ENCODE measurements at regions not wholly inside any gene's neighbourhood (a gene's known extent, or its start where the extent isn't known, plus 50 kb on each side); places are given as distances from the start of the nearest gene placed in this dataset.
A peak's percentile ranks its signal among the peaks of the same experiment; 100 is the strongest.

GRCh38 chr1:228850141-228851100 is 115.1 kb downstream of the RHOU start:
- ATAC-seq: no peak

GRCh38 chr1:228851193-228851592 is 115.9 kb downstream of the RHOU start:
- ATAC-seq: no peak

GRCh38 chr1:228851618-228852017 is 116.3 kb downstream of the RHOU start:
- ATAC-seq: no peak

GRCh38 chr1:228852024-228852423 is 116.7 kb downstream of the RHOU start:
- no peak for ATAC-seq

GRCh38 chr1:228852511-228853088 is 117.3 kb downstream of the RHOU start:
- ATAC-seq: no peak

GRCh38 chr1:228853191-228853590 is 117.9 kb downstream of the RHOU start:
- ATAC-seq: no peak

GRCh38 chr1:228853637-228854036 is 118.4 kb downstream of the RHOU start:
- ATAC-seq: no peak

GRCh38 chr1:228854907-228855306 is 119.6 kb downstream of the RHOU start:
- ATAC-seq: no peak

GRCh38 chr1:228857611-228858010 is 122.3 kb downstream of the RHOU start:
- ATAC-seq: no peak

- peak; percentile 51 to 83 for ATAC-seq
These were observed 125.9 kb downstream of the RHOU start for GRCh38 chr1:228860911-228861831.

- no peak for ATAC-seq
These were observed 126.5 kb downstream of the RHOU start for GRCh38 chr1:228861832-228862180.

GRCh38 chr1:228862542-228863505 is 127.5 kb downstream of the RHOU start:
- no peak for ATAC-seq

GRCh38 chr1:228863776-228864175 is 128.5 kb downstream of the RHOU start:
- ATAC-seq: no peak

- ATAC-seq: no peak
These were observed 130.5 kb downstream of the RHOU start for GRCh38 chr1:228865627-228866330.

GRCh38 chr1:228866468-228866867 is 131.2 kb downstream of the RHOU start:
- ATAC-seq: no peak

GRCh38 chr1:228867108-228867950 is 132.1 kb downstream of the RHOU start:
- no peak for ATAC-seq

GRCh38 chr1:228867951-228868730 is 132.9 kb downstream of the RHOU start:
- ATAC-seq: no peak

- ATAC-seq: no peak
These were observed 133.4 kb downstream of the RHOU start for GRCh38 chr1:228868731-228869024.

- ATAC-seq: no peak
These were observed 134.1 kb downstream of the RHOU start for GRCh38 chr1:228869312-228869824.

Data from activated CD4-positive, CD25-positive, alpha-beta regulatory T cell treated with anti-CD3 and anti-CD28 coated beads, Interleukin-2, amount 50 U/mL, for 24 hours (primary cell).